ENCODE measurements at regions not wholly inside any gene's neighbourhood (a gene's known extent, or its start where the extent isn't known, plus 50 kb on each side); places are given as distances from the start of the nearest gene placed in this dataset.

DNA sequence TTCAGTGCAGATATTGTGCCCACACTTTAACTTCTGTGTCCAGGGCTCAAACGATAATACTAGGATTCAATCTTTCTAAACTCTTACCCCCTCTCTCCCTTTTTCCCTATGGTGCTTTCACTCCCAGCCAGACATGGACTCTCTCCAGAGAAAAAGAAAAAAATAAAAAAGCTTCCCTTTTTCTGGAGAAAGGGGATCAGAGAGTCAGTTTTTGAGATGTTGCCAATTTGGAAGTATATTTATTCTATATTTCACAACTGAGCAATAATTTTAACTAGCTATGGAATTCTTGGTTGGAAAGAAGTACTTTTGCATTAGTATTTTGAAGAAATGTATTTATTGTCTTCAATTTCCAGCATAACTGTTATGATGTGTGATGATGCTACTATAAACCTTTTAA is 72.2 kb upstream of the ZFP64 start:
- TF ChIP-seq, protein P1, sequence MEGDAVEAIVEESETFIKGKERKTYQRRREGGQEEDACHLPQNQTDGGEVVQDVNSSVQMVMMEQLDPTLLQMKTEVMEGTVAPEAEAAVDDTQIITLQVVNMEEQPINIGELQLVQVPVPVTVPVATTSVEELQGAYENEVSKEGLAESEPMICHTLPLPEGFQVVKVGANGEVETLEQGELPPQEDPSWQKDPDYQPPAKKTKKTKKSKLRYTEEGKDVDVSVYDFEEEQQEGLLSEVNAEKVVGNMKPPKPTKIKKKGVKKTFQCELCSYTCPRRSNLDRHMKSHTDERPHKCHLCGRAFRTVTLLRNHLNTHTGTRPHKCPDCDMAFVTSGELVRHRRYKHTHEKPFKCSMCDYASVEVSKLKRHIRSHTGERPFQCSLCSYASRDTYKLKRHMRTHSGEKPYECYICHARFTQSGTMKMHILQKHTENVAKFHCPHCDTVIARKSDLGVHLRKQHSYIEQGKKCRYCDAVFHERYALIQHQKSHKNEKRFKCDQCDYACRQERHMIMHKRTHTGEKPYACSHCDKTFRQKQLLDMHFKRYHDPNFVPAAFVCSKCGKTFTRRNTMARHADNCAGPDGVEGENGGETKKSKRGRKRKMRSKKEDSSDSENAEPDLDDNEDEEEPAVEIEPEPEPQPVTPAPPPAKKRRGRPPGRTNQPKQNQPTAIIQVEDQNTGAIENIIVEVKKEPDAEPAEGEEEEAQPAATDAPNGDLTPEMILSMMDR (conservative IDR thresholded peaks at IDR 0.05; ENCODE audit: low read depth, low read length), result no peak
- no peak for TF ChIP-seq EZH2 (IDR thresholded peaks at IDR 0.05; ENCODE audit: low read length, unreplicated experiment)
